ENCODE measurements at regions not wholly inside any gene's neighbourhood (a gene's known extent, or its start where the extent isn't known, plus 50 kb on each side); places are given as distances from the start of the nearest gene placed in this dataset.

GRCh38 chr5:45035991-45036390 is 227.2 kb downstream of the MRPS30 start:
- no peak for TF ChIP-seq POLR2AphosphoS5 (IDR thresholded peaks at IDR 0.05; ENCODE audit: low read depth)
- TF ChIP-seq SPI1 (IDR thresholded peaks at IDR 0.05; ENCODE audit: borderline replicate concordance, low read depth), result no peak
- no peak for TF ChIP-seq GABPA (IDR thresholded peaks at IDR 0.05; ENCODE audit: low read depth)
- no peak for TF ChIP-seq REST (IDR thresholded peaks at IDR 0.05; ENCODE audit: insufficient replicate concordance, low read depth)
- no peak for TF ChIP-seq CTCF (IDR thresholded peaks at IDR 0.05; ENCODE audit: insufficient read depth, low read length)
- H3K4me3 ChIP-seq (replicated peaks; ENCODE audit: insufficient read depth, low read length), result no peak overlapping the region
- no peak for DNase-seq (ENCODE audit: low read depth in 1 of 2, low spot score in 1 of 2)

GRCh38 chr5:45037927-45038326 is 229.2 kb downstream of the MRPS30 start:
- TF ChIP-seq GABPA (IDR thresholded peaks at IDR 0.05; ENCODE audit: low read depth) (no peak), REST (IDR thresholded peaks at IDR 0.05; ENCODE audit: insufficient replicate concordance, low read depth) (no peak), CTCF (IDR thresholded peaks at IDR 0.05; ENCODE audit: insufficient read depth, low read length) (no peak), SPI1 (IDR thresholded peaks at IDR 0.05; ENCODE audit: borderline replicate concordance, low read depth) (no peak), POLR2AphosphoS5 (IDR thresholded peaks at IDR 0.05; ENCODE audit: low read depth) (no peak)
- Histone ChIP-seq H3K27ac (replicated peaks) (no peak overlapping the region), H3K27me3 (ENCODE audit: insufficient read depth, poor library complexity, severe bottlenecking) (no peaks in the 10 kb centered on the region)

More at GRCh38 chr5:45035991-45036390, 227.2 kb downstream of the MRPS30 start:
- Histone ChIP-seq H3K27me3 (ENCODE audit: insufficient read depth, poor library complexity, severe bottlenecking) (no peaks in the 10 kb centered on the region), H3K27ac (replicated peaks) (no peak overlapping the region)

GRCh38 chr5:45038366-45038987 is 229.7 kb downstream of the MRPS30 start:
- peak in 1 of 2 experiments; percentile 1 for DNase-seq (ENCODE audit: low read depth in 1 of 2, low spot score in 1 of 2)
- TF ChIP-seq POLR2AphosphoS5 (IDR thresholded peaks at IDR 0.05; ENCODE audit: low read depth) (no peak), CTCF (IDR thresholded peaks at IDR 0.05; ENCODE audit: insufficient read depth, low read length) (peak; percentile 33)
- Histone ChIP-seq H3K27me3 (ENCODE audit: insufficient read depth, poor library complexity, severe bottlenecking) (no peaks in the 10 kb centered on the region), H3K4me3 (replicated peaks; ENCODE audit: insufficient read depth, low read length) (no peak overlapping the region), H3K27ac (replicated peaks) (no peak overlapping the region)

More at GRCh38 chr5:45037927-45038326, 229.2 kb downstream of the MRPS30 start:
- DNase-seq (ENCODE audit: low read depth in 1 of 2, low spot score in 1 of 2), result no peak
- no peak overlapping the region for H3K4me3 ChIP-seq (replicated peaks; ENCODE audit: insufficient read depth, low read length)

GRCh38 chr5:45042283-45042682 is 233.5 kb downstream of the MRPS30 start:
- Histone ChIP-seq H3K27me3 (ENCODE audit: insufficient read depth, poor library complexity, severe bottlenecking) (no peaks in the 10 kb centered on the region), H3K27ac (replicated peaks) (no peak overlapping the region), H3K4me3 (replicated peaks; ENCODE audit: insufficient read depth, low read length) (no peak overlapping the region)
- TF ChIP-seq CTCF (IDR thresholded peaks at IDR 0.05; ENCODE audit: insufficient read depth, low read length) (no peak), REST (IDR thresholded peaks at IDR 0.05; ENCODE audit: insufficient replicate concordance, low read depth) (no peak), POLR2AphosphoS5 (IDR thresholded peaks at IDR 0.05; ENCODE audit: low read depth) (no peak), SPI1 (IDR thresholded peaks at IDR 0.05; ENCODE audit: borderline replicate concordance, low read depth) (no peak), GABPA (IDR thresholded peaks at IDR 0.05; ENCODE audit: low read depth) (no peak)
- DNase-seq (ENCODE audit: low read depth in 1 of 2, low spot score in 1 of 2), result no peak

All from HL-60 (cell line).